Inferior parietal cortex (tissue), 1 donor: ENCODE measurements at regions not wholly inside any gene's neighbourhood (a gene's known extent, or its start where the extent isn't known, plus 50 kb on each side); places are given as distances from the start of the nearest gene placed in this dataset.
"Not testable (repeated sequence)": the region's sequence is repeated elsewhere in the genome, so short reads cannot be mapped to it uniquely, and the experiment has no call there.

Source experiments
- DNase-seq: peaks from one replicate; pipeline ENCODE4 v3.0.0-alpha.2; 2016; ENCODE audit errors: extremely low spot score

DNA sequence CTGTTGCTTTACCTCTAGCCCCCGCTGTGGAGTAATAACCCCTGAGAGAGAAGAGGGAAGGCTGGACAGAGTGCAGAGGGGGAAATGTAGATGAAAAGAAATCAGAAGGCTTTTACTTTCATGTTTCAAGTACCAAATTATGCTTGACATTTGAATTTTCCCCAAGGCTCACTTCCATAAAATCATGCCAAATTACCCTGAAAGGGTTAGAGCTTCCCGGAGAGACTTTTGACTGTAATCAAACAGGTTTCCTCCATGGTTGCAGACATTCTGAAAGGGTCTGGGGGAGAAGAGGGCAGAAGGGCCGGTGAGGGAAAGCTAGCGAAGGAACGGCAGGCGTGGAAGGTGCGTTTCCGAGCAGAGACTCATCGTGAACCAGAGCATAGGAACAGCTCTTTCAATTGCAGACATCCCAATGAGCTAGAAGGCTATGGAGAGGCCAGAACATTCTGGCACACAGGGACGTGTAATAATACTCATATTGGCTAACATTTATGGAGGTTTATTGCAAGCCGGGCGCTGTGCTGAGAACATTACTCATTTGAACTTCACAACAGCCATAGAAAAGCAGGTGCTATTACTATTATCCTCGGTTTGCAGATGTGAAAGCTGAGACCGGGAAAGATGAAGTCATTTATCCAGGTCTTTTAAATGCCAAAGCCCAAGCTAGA is 620.8 kb upstream of the AUTS2 start:
- DNase-seq, result no peak

DNA sequence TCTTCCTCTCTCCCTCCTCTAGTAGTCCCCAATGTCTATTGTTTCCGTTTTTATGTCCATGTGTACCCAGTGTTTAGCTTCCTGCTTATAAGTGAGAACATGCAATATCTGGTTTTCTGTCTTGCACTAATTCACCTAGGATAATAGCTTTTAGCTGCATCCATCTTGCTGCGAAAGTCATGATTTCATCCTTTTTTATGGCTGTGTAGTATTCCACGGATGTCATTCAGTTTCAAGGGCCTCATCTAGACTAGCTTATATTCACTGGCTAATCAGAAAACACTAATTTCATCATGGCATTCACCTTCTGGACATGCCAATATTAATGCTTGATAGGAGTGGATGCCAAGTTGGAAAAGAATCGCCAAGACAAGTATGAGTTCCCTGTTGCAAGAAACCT is 619.6 kb upstream of the AUTS2 start:
- DNase-seq, result no peak

DNA sequence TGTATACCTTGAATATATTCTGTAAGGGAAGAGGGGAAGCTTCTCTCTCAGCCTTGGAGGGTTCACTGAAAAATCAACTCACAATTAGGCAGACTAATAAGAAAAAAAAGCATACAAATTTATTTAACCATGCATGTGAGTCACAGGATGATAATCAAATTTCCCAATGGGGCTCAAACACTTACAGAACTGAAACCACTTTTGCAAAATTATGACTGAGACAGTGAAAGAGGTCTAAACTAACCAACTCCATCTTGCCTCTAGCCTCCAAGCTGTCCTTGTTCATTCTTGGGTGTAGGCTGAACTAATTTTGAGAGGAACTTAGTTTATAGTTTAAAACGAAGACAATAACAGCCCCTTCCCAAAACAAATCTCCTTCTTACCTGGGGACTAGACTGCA is 618.3 kb upstream of the AUTS2 start:
- DNase-seq, result no peak

DNA sequence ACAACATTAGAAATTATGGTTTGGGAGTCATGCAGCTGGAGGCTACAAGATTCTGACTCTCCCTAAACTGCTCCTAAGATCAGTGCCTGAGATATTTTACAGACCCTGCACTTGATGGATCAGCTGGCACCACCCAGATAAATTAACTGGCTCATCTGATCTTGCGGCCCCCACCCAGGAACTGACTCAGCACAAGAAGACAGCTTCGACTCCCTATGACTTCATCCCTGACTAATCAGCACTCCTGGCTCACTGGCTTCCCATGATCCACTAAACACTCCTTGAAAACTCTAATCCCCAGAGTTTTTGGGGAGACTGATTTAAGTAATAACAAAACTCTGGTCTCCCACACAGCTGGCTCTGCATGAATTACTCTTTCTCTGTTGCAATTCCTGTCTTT is 617.8 kb upstream of the AUTS2 start:
- not testable (repeated sequence) for DNase-seq

DNA sequence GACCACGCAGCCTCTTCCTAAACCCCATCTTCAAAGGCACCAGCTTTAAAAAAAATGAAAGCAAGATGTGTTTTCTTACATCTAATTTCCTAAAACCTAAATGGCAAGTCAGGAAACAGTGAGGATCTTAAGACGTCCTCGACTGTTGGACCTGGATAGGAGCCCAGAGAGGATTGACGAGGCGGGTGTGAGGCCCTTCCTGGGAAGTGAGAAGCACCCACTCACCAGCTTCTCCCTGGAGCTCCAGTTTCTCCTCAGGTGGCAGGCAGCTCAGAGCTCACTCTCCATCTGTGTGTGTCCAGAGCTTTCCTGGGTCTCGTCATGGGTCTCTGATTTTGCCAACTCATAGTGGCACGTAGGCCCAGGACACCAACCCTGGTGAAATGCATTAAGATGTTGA is 614.0 kb upstream of the AUTS2 start:
- peak; percentile 37 for DNase-seq

DNA sequence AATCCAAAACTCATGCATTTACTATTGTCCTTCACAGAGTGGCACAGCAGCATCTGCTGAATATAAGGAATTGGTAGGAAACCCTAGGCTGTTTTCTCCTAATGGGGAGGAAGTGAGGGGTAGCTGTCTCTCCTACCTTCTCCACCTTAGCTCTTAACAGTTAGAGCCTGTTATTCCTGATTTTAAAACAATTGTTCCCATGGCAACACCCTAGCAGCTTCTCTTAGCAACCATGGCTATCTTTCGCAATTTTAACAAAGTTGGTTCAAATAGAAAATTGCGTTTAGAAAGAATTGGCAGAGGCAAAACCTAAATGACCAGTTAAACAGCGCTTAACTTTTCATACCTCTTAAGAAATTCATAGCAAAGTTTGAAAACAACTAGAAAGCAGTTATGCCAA is 603.4 kb upstream of the AUTS2 start:
- no peak for DNase-seq

DNA sequence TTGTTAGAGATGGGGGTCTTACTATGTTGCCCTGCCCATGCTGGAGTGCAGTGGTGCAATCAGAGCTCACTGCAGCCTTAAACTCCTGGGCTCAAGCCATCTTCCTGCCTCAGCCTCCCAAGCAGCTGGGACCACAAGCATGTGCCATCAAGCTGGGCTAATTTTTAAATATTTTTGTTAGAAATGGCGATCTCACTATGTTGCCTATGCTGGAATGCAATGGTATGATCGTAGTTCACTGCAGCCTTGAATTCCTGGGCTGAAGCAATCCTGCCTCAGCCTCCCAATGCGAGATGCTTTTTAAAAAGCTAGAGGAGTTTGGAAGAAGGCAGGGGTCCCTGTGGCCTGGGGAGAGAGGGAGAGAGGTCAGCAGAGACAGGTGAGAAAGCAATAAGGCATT is 600.1 kb upstream of the AUTS2 start:
- no peak for DNase-seq

DNA sequence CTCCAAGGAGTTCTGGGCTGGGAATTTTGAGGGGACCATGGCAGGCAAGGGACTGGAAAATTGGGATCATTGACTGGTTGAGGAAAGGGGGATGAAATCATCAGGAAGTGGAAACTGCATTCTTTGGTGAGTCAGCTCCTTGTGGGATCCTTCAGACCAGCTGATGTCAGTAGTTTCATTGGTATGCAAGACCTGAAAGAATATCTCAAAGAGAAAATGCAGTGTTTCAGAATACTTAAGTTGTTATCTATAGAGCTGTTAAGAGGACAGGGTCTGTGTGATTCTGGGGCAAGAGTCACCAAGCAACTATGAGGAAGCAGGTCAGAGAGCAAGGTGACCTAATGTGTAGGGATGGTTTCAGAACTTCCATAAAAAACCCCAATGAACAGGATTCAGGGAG is 595.9 kb upstream of the AUTS2 start:
- no peak for DNase-seq

DNA sequence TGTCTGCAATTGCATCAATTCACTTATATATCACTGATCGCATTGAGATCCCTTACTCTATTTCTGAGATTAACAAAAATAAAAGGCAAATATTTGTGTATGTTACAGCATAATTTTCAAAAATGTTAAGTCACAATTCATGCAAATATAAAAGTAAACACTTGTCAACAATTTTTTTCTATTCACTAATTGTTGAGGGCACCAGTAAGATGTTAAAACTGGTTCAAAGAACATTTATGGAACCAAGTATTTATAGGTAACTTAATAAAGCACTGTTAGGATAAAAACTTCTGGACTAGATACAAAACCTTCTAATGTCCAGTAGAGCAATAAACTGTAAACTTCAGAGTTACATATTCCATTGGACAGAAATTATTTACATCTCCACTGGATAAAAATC is 586.1 kb upstream of the AUTS2 start:
- no peak for DNase-seq

DNA sequence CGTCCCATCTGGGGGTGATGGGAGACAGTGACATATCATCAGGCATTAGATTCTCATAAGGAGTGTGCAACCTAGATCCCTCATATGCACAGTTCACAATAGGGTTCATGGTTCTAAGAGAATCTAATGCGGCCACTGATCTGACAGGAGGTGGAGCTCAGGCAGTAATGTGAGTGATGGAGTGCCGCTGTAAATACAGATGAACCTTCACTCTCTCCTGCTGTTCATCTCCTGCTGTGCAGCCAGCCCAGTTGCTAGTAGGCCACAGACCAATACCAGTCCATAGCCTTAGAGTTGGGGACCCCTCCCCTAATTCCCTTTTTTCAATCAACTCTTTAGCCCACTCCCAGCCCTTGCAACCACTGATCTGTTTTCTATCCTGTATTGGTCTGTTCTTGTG is 581.1 kb upstream of the AUTS2 start:
- no peak for DNase-seq

DNA sequence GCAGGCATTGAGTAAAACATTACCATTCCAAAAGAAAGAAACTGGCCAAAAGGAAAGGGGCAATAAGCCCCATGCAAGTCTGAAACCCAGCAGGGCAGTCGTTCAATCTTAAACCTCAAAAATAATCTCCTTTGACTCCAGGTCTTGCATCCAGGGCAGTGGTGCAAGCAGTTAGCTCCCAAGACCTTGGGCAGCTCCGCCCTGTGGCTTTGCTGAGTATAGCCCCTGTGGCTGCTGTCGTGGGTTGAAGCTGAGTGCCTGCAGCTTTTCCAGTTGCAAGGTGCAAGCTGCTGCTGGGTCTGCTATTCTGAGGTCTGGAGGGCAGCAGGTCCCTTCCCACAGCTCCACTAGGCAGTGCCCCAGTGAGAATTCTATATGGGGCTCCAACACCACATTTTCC is 580.1 kb upstream of the AUTS2 start:
- DNase-seq, result no peak

DNA sequence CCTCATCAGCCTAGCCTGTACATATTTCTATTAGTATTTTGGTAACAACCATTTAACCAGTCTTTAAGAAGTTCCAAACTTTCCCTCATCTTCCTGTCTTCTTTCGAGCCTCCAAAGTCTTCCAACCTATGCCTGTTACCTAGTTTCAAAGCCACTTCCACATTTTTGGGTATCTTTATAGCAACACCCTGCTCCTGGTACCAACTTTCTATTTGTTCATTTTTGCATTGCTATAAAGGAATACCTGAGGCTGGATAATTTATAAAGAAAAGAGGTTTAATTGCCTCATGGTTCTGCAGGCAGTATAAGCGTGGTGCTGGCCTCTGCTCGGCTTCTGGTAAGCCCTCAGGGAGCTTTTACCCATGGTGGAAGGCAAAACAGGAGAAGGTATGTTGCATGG is 578.8 kb upstream of the AUTS2 start:
- DNase-seq, result no peak

DNA sequence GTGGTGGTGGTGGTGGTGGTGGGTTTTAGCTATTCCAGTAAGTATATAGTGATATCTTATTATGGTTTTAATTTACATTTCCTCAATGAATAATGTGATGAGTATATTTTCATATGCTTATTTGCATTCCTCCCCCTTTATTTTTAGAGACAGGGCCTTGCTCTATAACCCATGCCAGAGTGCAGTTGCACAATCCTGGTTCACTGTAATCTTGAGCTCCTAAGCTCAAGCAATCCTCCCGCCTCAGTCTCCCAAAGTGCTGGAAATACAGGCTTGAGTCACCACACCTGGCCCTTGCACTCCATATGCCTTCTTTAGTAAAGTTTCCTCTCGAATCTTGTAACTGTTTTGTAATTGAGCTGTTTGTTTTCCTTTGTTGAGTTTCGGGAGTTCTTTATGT is 577.7 kb upstream of the AUTS2 start:
- no peak for DNase-seq

DNA sequence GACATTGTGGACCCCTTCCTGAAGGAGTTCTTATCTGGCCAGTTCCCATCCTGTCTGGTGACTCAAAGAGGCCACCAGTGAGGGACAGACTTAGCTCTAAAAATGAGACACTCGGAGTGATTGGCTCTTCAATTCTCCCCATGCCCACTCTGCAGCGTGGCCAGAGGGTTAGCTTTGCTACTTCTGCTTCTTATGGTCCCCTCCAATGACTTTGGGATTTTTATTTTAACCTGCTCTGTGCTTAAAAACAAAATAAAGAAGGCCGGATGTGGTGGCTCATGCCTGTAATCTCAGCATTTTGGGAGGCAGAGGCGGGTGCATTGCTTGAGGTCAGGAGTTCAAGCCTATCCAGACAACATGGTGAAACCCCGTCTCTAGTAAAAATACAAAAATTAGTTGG is 573.0 kb upstream of the AUTS2 start:
- DNase-seq, result no peak

DNA sequence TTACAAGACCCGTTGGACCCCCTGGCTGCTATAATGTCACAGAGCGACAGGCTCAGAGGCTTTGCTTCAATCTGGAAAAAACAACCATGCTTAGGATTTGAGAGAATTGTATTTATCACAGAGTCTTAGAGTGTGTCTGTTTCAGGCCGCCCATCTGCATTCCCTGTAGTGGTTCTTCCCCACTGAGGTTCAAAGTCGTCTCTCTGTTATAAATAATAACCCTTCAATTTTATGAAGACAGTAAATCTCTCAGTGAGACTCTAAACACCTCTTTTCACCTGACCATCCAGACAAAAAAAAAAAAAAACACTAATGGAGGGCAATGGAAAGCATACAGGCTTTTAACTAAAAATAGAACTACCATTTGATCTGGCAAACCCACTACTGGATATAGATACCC is 565.4 kb upstream of the AUTS2 start:
- DNase-seq, result no peak

DNA sequence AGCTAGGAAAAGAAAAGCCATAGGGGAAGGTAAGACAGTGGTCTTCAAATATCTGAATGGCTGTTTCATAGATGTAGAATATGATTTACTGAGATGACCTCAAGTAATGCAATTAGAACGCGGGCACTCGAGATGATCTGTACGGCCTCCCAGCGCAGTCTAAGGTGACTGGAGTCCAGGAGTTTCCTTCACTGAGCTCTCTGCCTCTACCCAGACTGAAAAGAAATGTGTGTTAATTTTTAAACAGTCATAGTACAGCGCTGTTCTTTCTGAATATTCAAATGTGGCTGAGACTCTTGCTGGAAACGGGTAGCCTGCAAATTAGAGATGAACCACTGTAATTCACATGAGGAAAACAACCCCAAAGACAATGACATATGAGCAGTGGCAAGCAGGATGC is 562.4 kb upstream of the AUTS2 start:
- no peak for DNase-seq

DNA sequence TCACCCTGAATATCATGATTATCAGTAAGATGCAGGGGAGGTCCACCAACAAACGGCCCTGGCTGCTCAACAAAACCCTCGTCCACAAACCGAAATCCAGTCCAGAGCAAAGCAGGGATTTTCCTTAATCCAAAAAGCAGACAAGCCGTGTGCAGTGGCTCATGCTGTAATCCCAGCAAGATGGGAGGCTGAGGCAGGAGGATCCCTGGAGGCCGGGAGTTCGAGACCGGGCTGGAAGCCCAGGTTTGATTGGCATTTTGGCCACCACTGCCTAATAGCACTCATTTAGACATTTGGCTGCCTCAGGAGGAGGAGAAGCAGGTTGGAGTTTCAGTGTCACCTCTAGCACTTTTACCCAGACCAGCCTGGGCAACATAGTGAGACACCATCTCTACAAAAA is 562.0 kb upstream of the AUTS2 start:
- no peak for DNase-seq

DNA sequence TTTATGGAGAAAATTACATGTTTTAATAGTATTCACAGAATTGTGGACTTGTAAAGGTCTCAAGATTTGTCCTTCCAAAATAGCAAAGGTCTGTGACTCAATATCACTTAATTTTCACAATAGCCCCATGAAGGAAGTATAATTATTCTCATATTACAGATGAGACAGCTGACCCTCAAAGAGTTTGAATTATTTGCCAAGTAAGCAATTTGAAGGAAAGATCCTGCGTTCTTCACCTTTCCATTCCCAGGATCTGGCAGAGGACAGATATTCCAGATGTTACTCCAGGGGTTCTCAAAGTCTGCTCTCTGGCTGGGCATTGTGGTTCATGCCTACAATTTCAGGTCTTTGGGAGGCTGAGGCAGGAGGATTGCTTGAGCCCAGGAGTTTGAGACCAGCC is 559.4 kb upstream of the AUTS2 start:
- no peak for DNase-seq

DNA sequence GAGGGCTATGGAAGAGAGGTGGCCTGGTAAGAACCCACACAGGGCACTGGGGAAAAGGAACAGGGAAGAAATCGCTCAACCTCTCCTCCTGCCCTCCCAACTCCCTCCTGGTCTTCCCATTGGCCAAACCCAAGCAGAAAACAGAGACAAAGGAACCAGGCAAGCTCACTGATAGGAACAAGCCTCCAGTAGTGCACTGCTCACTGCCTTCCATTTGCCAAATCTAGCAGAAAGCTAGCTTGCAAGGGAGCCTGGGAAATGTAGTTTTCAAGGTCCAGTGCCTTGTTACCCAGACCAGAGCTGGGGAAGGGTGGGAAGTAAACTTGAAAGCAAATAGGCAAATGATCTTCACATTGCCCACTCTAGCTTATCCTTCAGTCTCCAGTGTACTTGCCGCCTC is 556.1 kb upstream of the AUTS2 start:
- DNase-seq, result no peak

DNA sequence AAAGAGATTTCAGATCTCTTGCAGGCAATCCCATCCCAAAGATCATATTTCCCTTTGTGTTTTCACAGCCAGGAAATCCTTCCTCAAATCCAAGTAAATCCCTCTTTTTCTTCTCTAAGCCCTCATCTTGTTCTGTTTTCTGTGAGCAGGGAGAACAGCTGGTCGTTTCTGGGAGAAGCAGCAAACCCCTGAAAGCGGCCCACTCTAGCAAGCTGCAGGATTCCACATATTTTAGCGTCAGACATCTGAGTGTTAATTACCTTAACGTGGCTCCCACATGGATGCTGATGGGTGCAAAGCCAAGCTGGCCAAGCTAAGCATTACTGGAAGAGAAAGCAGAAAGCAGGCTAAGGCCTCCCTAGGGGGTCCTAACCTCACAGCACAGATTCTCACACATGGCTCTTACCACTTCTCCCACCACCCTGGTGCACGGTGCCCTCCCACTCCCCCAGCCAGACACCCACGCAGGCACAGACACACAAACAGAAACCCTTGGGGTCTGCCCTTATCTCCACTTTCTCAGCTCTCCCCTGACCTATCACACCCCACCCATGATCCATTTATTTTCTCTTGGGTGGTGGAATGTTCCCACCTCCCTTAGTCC is 551.0 kb upstream of the AUTS2 start:
- DNase-seq, result peak; percentile 2

DNA sequence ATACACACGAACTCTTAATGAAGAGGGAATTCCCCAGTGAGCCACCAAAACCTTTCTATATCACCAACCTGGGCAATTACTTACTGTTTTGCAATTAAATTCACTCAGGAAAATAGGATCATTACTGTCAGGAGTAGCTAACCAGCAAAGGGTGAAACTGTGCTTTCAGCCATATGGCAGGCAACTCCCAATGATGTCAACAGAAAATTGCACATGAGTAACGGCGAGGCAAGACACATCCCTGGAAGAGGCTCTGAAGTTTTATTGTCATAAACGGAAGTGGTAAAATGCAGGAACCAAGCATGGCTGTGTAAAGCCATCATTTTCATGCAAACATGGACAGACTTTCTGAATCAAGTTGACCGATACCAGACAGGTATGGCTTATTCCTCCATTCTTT is 548.9 kb upstream of the AUTS2 start:
- DNase-seq, result no peak

DNA sequence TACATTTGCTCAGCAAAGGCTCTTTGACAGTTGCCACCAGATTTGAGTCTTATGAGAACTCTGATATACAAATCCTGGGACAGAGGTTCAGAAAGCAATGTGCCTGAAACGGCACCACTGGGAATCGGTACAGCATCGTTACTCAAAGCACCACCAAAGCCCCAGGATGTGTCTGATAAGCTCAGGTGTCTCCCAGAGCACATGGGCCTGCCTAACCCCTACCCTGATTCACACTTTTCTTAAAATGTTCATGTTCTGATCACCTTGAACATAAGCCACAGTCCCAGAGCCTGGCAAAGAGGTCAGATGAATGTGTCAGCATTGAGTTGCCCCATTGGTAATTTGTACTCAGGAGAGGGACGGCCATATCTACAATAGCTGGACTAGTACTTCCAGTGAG is 545.8 kb upstream of the AUTS2 start:
- DNase-seq, result no peak

DNA sequence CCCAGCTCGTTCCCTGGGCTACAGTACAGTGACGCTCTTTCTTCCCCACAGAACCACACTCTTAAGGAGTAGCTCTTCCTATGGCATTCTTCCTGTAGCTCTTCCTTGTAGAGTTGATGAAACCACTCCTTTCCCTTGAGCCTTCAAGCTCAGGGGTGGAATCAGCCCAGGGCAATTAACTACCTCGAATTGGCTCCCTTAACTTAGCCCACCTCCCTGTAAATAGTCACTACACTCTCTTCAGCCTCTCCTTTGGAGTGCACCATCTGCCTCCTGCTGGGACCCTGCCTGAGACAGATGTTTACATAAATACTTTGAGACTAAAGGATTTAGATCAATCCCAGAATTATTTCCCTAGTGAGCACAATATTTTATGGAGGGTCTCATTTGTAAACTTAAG is 537.8 kb upstream of the AUTS2 start:
- DNase-seq, result no peak
